Subcutaneous abdominal adipose tissue (tissue), 5 donors: ENCODE measurements at regions not wholly inside any gene's neighbourhood (a gene's known extent, or its start where the extent isn't known, plus 50 kb on each side); places are given as distances from the start of the nearest gene placed in this dataset.

Experiments used
- H3K27ac ChIP-seq: one replicate; pipeline ENCODE4 v1.7.0; 2013; ENCODE audit warnings: low read depth, mild to moderate bottlenecking, inconsistent platforms, low read length, moderate library complexity
- H3K27me3 ChIP-seq, 5 donors: one replicate each; pipeline ENCODE4 v1.7.0; 2013; ENCODE audit warnings: low read length in 5 of 5, inconsistent platforms in 1 of 5; ENCODE audit not compliant: control insufficient read depth in 5 of 5, insufficient read depth in 4 of 5
- H3K36me3 ChIP-seq, 5 donors: one replicate each; pipeline ENCODE4 v1.7.0; 2013; ENCODE audit warnings: low read length in 5 of 5; ENCODE audit not compliant: control insufficient read depth in 5 of 5, insufficient read depth in 5 of 5
- H3K4me1 ChIP-seq, 5 donors: one replicate each; pipeline ENCODE4 v1.7.0; 2013; ENCODE audit warnings: low read length in 5 of 5, mild to moderate bottlenecking in 3 of 5, moderate library complexity in 1 of 5; ENCODE audit not compliant: control insufficient read depth in 5 of 5, insufficient read depth in 5 of 5
- H3K4me3 ChIP-seq, 5 donors: one replicate each; pipeline ENCODE4 v1.7.0; 2013; ENCODE audit warnings: low read length in 5 of 5, low read depth in 1 of 5
- H3K9ac ChIP-seq, 5 donors: one replicate each; pipeline ENCODE4 v1.7.0; 2013; ENCODE audit warnings: low read length in 5 of 5, mild to moderate bottlenecking in 4 of 5, moderate library complexity in 3 of 5
- H3K9me3 ChIP-seq, 5 donors: one replicate each; pipeline ENCODE4 v1.7.0; 2013; ENCODE audit warnings: low read length in 5 of 5; ENCODE audit not compliant: control insufficient read depth in 5 of 5
- donor health status: healthy.
- donor health status: healthy.
- donor health status: healthy.
- donor health status: healthy.
- donor health status: healthy.

DNA sequence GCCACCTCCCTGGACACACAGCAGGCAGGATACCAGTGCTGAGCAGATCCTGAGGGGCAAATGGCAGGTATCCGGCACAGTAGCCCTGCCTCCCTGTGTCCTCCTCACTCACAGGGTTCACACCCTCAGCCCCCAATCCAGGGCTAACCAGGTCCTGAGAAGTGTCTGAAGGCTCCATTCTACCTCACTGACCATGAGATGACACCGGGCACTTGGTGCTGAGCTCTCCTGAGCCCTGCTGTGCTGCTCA, 115.4 kb upstream of the ATP2B2 start:
- Histone ChIP-seq H3K27ac (no peak overlapping the region), H3K4me3 (no peak overlapping the region), H3K9me3 (no peaks in the 10 kb centered on the region), H3K9ac (no peak overlapping the region), H3K4me1 (no peaks in the 10 kb centered on the region), H3K36me3 (no peaks in the 10 kb centered on the region), H3K27me3 (peaks cover 10 to 29% (median 24%) of the 10 kb centered on the region in 5 donors)

DNA sequence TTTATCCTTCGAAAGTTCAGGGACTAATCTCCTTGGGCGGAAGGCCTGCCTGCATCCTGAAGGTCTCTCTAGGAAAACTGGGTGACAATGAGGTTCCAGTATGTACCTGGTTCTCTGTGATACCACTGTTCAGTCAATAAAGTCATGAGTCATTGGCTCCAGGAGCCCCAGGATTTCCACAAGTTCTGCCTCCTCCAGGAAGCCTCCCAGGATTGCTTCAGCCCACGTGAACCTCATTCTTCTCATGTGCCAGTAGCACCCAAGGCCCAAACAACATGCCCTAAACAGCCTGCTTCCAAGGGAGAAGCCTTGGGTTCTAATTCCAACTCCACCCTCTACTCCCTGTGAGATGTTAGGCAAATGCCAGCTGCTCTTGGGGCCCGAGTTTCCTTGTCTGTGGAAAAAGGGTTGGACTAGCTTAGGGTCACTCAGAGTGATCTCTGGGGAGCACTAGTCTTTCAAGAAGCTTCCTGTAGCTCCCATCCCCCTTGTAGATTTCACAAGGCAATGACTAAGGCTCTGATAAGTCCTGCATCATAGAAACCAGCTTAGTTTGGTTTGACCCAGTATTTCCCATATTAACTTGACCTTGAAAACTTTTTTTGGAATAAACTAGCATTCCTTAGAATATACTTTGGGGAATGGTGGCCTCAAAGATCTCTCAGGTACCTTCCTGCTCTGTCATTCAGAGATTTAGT, 118.3 kb upstream of the ATP2B2 start:
- no peaks in the 10 kb centered on the region for H3K9me3 ChIP-seq
- H3K4me3 ChIP-seq, result no peak overlapping the region
- no peak overlapping the region for H3K9ac ChIP-seq
- no peaks in the 10 kb centered on the region for H3K36me3 ChIP-seq
- H3K27me3 ChIP-seq, result peaks cover 10 to 25% (median 19%) of the 10 kb centered on the region in 5 donors
- no peaks in the 10 kb centered on the region for H3K4me1 ChIP-seq
- no peak overlapping the region for H3K27ac ChIP-seq

DNA sequence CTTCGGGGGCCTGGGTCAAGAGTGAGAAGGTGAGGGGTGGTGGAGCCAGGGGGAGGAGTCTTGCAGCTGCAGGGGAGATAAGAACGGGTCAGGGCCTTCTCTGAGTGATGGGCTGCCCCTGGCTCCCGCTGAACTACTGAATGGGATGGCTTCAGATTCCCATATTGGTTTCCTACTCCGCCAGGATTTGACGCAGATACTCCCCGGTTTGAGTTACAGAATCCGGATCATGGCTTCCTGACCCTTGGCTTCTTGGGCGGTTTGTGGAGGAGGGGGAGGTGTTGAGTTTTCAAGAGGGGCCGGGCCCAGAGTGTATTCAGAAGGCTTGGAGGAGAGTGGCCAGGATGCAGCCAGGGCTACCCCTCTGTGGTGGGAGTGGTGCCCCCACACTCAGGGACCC, 119.9 kb upstream of the ATP2B2 start:
- Histone ChIP-seq H3K9me3 (no peaks in the 10 kb centered on the region), H3K27ac (no peak overlapping the region), H3K9ac (no peak overlapping the region), H3K27me3 (peaks cover 13 to 21% (median 20%) of the 10 kb centered on the region in 5 donors), H3K4me3 (no peak overlapping the region), H3K36me3 (no peaks in the 10 kb centered on the region), H3K4me1 (no peaks in the 10 kb centered on the region)

DNA sequence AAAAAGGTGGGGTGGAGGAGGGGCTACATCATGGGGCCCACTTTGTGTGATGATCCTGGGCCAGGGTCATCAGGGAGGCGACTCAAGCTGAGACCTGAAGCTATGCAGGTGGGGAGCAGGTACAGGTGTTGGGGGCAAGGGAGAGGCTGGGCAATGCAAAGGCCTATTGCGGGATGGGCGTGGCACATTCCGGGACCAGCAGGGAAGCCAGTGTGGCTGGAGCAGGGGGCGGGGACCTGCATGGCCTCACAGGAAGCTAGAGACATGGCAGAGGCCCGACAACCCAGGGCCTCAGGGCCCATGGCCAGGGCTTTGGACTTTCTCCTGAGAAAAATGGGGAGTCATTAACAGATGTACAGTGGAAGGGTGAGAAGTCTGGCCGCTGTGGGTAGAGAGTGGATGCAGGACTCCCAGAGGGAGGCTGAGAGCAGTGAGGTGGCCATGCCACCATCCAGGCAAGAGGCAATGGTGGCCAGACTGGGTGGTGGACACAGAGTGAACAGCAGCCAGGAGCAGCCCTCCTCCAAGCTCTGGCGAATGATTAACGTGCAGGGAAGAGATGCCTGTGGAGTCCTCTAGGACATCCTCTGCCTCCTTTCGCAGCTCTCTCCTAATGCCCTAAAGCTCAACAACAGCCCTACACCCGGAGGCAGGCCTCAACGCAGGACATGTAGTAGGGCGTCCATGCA, 122.6 kb upstream of the ATP2B2 start:
- H3K27me3 ChIP-seq, result peaks cover 7 to 12% (median 9%) of the 10 kb centered on the region in 5 donors
- H3K4me3 ChIP-seq, result no peak overlapping the region
- no peaks in the 10 kb centered on the region for H3K9me3 ChIP-seq
- no peak overlapping the region for H3K9ac ChIP-seq
- H3K4me1 ChIP-seq, result no peaks in the 10 kb centered on the region
- H3K27ac ChIP-seq, result no peak overlapping the region
- H3K36me3 ChIP-seq, result no peaks in the 10 kb centered on the region

DNA sequence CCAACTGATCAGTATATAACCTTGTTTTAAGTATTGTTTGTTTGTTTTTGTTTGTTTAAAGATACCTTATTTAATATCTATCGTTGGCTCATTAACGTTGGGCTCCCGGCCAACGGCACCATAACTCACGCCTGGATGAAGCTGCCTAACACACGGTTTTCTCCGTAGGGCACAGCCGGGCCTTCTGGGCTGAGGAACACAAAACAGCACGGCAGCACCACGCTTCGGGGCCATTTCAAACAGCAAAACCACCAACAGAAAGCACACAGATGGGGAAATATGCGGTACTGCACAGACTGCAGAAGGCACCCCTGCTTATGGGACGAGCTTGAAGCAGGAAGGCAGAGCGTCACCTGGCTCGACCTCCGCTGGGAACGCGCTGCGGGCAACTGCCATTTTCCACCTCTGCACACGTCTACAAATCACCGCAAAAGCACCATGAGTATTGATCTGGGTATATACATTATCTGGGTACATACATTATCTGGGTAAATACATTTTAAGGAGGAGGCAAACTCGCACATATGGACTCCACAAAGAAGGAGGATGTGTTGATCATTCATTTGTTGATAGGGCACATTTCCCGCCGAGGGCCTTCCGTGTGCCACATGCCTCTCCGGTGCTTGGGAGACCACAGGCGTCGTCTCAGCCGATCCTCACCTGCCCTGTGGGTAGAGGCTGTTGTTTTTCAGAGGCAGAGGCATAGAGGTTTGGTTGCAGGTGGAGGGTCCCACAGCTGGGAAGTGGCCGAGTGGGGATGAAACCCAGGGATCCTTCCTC, 123.7 kb upstream of the ATP2B2 start:
- H3K27me3 ChIP-seq, result peaks cover 3 to 12% (median 7%) of the 10 kb centered on the region in 5 donors
- H3K9me3 ChIP-seq, result no peaks in the 10 kb centered on the region
- no peak overlapping the region for H3K4me3 ChIP-seq
- H3K27ac ChIP-seq, result no peak overlapping the region
- H3K9ac ChIP-seq, result no peak overlapping the region
- no peaks in the 10 kb centered on the region for H3K36me3 ChIP-seq
- H3K4me1 ChIP-seq, result no peaks in the 10 kb centered on the region

GRCh38 chr3:10629671-10630040, 124.3 kb upstream of the ATP2B2 start:
- Histone ChIP-seq H3K4me3 (no peak overlapping the region), H3K4me1 (no peaks in the 10 kb centered on the region), H3K9me3 (no peaks in the 10 kb centered on the region), H3K27ac (no peak overlapping the region), H3K36me3 (no peaks in the 10 kb centered on the region), H3K27me3 (peaks cover 3 to 18% (median 7%) of the 10 kb centered on the region in 5 donors), H3K9ac (no peak overlapping the region)

DNA sequence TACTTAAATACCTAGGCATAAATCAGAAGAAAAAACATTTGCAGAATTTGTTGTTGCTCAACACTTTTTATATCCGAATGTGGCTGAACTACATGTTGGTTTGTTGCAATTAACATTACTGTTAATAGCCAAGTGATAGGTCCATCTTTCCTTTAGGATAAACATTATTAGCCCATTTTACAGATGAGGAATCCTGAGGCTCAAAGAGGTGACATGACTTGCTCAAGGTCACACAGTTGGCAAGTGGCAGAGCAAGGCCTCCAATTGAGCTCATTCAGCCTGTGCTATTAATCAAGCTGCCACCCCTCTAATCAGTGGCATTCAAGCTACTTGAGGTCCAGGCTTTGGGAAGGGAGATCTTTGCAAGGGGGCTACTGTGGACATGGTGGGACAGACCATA, 125.8 kb upstream of the ATP2B2 start:
- Histone ChIP-seq H3K4me1 (no peaks in the 10 kb centered on the region), H3K9ac (no peak overlapping the region), H3K9me3 (peaks cover 0 to 5% (median 2%) of the 10 kb centered on the region in 5 donors), H3K27me3 (peaks cover 3 to 14% (median 9%) of the 10 kb centered on the region in 5 donors), H3K27ac (no peak overlapping the region), H3K4me3 (no peak overlapping the region), H3K36me3 (no peaks in the 10 kb centered on the region)

DNA sequence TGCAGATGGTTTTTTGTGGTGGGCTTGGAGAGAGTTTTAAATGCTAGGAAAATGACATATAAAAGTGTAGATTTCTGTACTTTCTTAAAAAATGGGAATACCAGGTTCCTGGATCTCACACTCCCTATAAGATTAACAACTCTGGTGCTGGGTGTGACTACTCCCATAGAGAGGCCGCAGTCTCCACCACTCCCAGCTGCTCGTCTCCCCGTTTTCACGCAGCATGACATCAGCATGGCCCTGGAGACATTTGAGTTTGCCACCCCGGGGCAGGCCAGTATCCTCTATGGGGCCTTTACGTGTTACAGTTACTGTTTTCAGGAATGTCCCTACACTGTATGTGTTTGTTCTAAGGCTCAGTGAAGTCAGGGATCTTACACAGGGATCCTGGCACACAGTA, 126.7 kb upstream of the ATP2B2 start:
- Histone ChIP-seq H3K27ac (no peak overlapping the region), H3K36me3 (no peaks in the 10 kb centered on the region), H3K9ac (no peak overlapping the region), H3K9me3 (peaks cover 0 to 11% (median 7%) of the 10 kb centered on the region in 5 donors), H3K4me3 (no peak overlapping the region), H3K4me1 (no peaks in the 10 kb centered on the region), H3K27me3 (peaks cover 3 to 14% (median 9%) of the 10 kb centered on the region in 5 donors)

DNA sequence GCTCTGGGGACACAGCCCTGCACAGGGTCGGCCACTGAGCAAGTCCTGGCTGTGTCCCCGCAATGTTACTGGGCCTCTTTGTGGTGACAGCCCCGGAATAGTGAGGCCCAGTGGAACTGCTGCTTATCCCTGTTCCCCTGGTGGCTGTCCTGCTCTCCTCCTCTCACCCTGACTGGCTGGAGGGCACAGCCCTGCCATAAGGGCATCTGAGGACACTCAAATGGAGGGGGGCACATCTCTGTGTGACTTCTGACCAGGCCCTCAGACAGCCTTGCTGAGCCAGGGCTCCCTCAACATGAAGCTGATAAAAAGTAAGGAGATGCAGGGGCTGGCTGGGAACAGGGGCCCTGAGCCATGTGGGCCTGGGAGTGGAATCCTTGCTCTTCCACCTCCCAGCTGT, 127.4 kb upstream of the ATP2B2 start:
- H3K27ac ChIP-seq, result no peak overlapping the region
- no peaks in the 10 kb centered on the region for H3K4me1 ChIP-seq
- H3K4me3 ChIP-seq, result no peak overlapping the region
- H3K9me3 ChIP-seq, result peaks cover 2 to 18% (median 10%) of the 10 kb centered on the region in 5 donors
- H3K36me3 ChIP-seq, result no peaks in the 10 kb centered on the region
- no peak overlapping the region for H3K9ac ChIP-seq
- H3K27me3 ChIP-seq, result peaks cover 3 to 14% (median 9%) of the 10 kb centered on the region in 5 donors

DNA sequence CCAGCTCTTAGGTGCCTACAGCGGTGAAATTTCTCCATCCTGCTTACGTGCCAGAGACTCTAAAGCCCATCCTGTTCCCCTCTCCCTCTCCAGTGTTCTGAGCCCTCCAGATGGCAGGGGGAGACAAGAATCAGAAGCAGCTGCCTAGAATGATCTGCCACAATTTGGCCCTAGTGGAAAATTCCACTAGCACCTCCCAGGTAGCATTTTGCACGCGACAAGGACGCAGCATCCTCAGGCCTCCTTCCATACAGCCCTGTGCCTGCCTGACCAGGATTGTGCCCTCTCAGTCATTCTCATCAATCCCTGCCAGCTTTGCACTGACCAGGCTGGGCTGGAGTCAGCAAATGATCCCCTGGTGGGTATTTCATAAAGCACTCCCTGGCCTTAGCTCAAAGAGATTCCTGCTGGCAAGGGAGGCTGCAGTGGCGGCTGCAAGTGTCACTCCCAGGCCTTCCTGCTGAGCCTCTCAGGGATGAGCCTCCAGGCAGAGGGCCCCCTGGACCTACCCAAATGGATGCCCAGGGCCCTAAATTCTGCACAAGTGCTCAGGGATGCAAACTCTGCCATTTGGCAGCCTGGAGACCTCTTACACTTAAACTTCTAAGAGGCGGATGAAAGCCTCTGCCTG, 130.2 kb upstream of the ATP2B2 start:
- H3K27me3 ChIP-seq, result peaks cover 0 to 12% (median 9%) of the 10 kb centered on the region in 5 donors
- no peaks in the 10 kb centered on the region for H3K36me3 ChIP-seq
- no peak overlapping the region for H3K27ac ChIP-seq
- no peaks in the 10 kb centered on the region for H3K4me1 ChIP-seq
- H3K9ac ChIP-seq, result no peak overlapping the region
- peaks cover 5 to 32% (median 31%) of the 10 kb centered on the region in 5 donors for H3K9me3 ChIP-seq
- H3K4me3 ChIP-seq, result no peak overlapping the region
